ENCODE measurements at regions not wholly inside any gene's neighbourhood (a gene's known extent, or its start where the extent isn't known, plus 50 kb on each side); places are given as distances from the start of the nearest gene placed in this dataset.

- Histone ChIP-seq H3K4me1 (ENCODE audit: control insufficient read depth, extremely low read depth, insufficient read depth, low read length) (no peaks in the 10 kb centered on the region), H3K9me3 (replicated peaks; ENCODE audit: control insufficient read depth, insufficient read depth, low read length) (no peaks in the 10 kb centered on the region), H3K36me3 (ENCODE audit: control insufficient read depth in 2 of 2, extremely low read depth in 1 of 2, insufficient read depth in 2 of 2, low read length in 2 of 2) (no peaks in the 10 kb centered on the region), H3K79me2 (ENCODE audit: control insufficient read depth, insufficient read depth, low read length) (no peaks in the 10 kb centered on the region), H3K9me1 (replicated peaks; ENCODE audit: control insufficient read depth, extremely low read depth, insufficient read depth, low read length) (no peaks in the 10 kb centered on the region), H3K4me2 (ENCODE audit: insufficient read depth, low read length) (no peak overlapping the region), H3K9ac (replicated peaks; ENCODE audit: extremely low read depth, insufficient read depth, low read length) (no peak overlapping the region), H3K27ac (ENCODE audit: insufficient read depth, low read depth, low read length) (no peak overlapping the region), H3K4me3 (replicated peaks in 1 of 3; ENCODE audit: insufficient read depth in 1 of 3, low read depth in 1 of 3, low read length in 3 of 3) (no peak overlapping the region), H3K27me3 (ENCODE audit: control insufficient read depth in 2 of 2, insufficient read depth in 2 of 2, low read length in 2 of 2) (no peaks in the 10 kb centered on the region), H4K20me1 (replicated peaks; ENCODE audit: control insufficient read depth, extremely low read depth, insufficient read depth, low read length) (no peaks in the 10 kb centered on the region), H2AFZ (ENCODE audit: low read depth, low read length) (no peak overlapping the region)
- no peak for TF ChIP-seq MYC (IDR thresholded peaks at IDR 0.05; ENCODE audit: low read depth, low read length)
- TF ChIP-seq, protein P1, sequence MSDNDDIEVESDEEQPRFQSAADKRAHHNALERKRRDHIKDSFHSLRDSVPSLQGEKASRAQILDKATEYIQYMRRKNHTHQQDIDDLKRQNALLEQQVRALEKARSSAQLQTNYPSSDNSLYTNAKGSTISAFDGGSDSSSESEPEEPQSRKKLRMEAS (IDR thresholded peaks at IDR 0.05; ENCODE audit: insufficient read depth, insufficient read length) = no peak
- no peak for FAIRE-seq
- dilution Hi-C loops (cut with MboI; ENCODE audit: extremely low pct_ligation_motif_present, low sequenced_read_pairs) (no loop called here), intact Hi-C loops (cut with micrococcal nuclease) (no loop called here)
- no TSS peak for BruUV-seq (replicated peaks)
- CTCF ChIA-PET = no interaction called here
- POLR2A ChIA-PET = no interaction called here
- no peak for DNase-seq (ENCODE audit: low read depth, low spot score)
These were observed 184.0 kb upstream of the NEGR1 start for GRCh38 chr1:72466376-72466775.

DNA sequence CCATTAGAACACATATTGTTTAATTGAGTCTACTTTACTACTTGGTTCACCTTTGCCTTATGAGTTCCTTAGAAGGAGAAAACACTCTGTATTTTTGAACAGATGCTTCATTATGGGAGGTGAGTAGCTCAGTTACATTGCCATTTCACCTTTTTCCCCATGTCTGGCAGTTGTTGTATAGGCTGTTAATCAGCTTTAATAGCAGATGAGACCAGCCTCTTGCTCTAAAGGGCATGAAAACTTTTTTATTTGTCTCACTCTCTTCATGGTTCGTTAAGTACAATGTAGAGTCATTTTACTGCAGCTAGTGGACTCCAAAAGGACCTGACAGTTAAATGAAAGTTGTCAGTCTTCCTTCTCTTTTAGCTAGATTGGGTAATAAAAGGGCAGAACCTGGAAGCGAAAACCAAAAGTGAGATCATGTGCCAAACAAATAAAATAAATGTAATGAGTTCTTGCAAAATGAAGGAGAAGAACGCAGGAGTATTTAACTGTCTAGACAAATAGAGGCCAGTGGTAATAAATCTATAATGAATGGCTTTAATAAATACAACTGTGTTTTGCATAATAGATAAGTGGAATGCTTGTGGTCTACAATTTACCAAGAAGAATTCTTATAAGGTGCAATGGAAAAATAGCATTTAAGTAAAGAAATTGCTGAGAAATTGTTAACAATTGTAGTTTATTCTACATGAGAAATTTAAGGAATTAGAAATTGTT is 180.0 kb upstream of the NEGR1 start:
- no peaks in the 10 kb centered on the region for H3K9me1 ChIP-seq (replicated peaks; ENCODE audit: control insufficient read depth, extremely low read depth, insufficient read depth, low read length)
- intact Hi-C loops (cut with micrococcal nuclease) = no loop called here
- H2AFZ ChIP-seq (ENCODE audit: low read depth, low read length) = no peak overlapping the region
- H3K27ac ChIP-seq (ENCODE audit: insufficient read depth, low read depth, low read length) = no peak overlapping the region
- H3K4me1 ChIP-seq (ENCODE audit: control insufficient read depth, extremely low read depth, insufficient read depth, low read length) = no peaks in the 10 kb centered on the region
- H3K79me2 ChIP-seq (ENCODE audit: control insufficient read depth, insufficient read depth, low read length) = no peaks in the 10 kb centered on the region
- no peaks in the 10 kb centered on the region for H4K20me1 ChIP-seq (replicated peaks; ENCODE audit: control insufficient read depth, extremely low read depth, insufficient read depth, low read length)
- no peak overlapping the region for H3K4me2 ChIP-seq (ENCODE audit: insufficient read depth, low read length)
- no TSS peak for BruUV-seq (replicated peaks)
- TF ChIP-seq, protein P1 (IDR thresholded peaks at IDR 0.05; ENCODE audit: insufficient read depth, insufficient read length) = no peak
- H3K9ac ChIP-seq (replicated peaks; ENCODE audit: extremely low read depth, insufficient read depth, low read length) = no peak overlapping the region
- CTCF ChIA-PET = interaction anchor here (1.1 to 1.3 kb wide), 3 partner anchors 10 to 161 kb away, joined by 3 read pairs; no protein-coding TSS in a partner anchor
- no peak overlapping the region for H3K4me3 ChIP-seq (replicated peaks in 1 of 3; ENCODE audit: insufficient read depth in 1 of 3, low read depth in 1 of 3, low read length in 3 of 3)
- no peaks in the 10 kb centered on the region for H3K9me3 ChIP-seq (replicated peaks; ENCODE audit: control insufficient read depth, insufficient read depth, low read length)
- POLR2A ChIA-PET = no interaction called here
- H3K36me3 ChIP-seq (ENCODE audit: control insufficient read depth in 2 of 2, extremely low read depth in 1 of 2, insufficient read depth in 2 of 2, low read length in 2 of 2) = no peaks in the 10 kb centered on the region
- DNase-seq (ENCODE audit: low read depth, low spot score) (no peak), FAIRE-seq (no peak)
- dilution Hi-C loops (cut with MboI; ENCODE audit: extremely low pct_ligation_motif_present, low sequenced_read_pairs) = no loop called here
- H3K27me3 ChIP-seq (ENCODE audit: control insufficient read depth in 2 of 2, insufficient read depth in 2 of 2, low read length in 2 of 2) = no peaks in the 10 kb centered on the region

Measured in endothelial cell of umbilical vein (primary cell).